HG03045 (cell line): ENCODE measurements at regions not wholly inside any gene's neighbourhood (a gene's known extent, or its start where the extent isn't known, plus 50 kb on each side); places are given as distances from the start of the nearest gene placed in this dataset.

Source experiments
- ATAC-seq: cut with Tn5 transposase; IDR thresholded peaks from one replicate; pipeline ENCODE4 v1.9.1; 2021; ENCODE audit warnings: mild to moderate bottlenecking, moderate library complexity; ENCODE audit not compliant: unreplicated experiment

GRCh38 chr4:100849319-100849718 is 331.5 kb upstream of the EMCN start:
- ATAC-seq = no peak

- peak; percentile 79 for ATAC-seq
Observed at GRCh38 chr4:100848841-100849240, 331.0 kb upstream of the EMCN start.

GRCh38 chr4:100843910-100844309 is 326.1 kb upstream of the EMCN start:
- peak; percentile 70 for ATAC-seq

- ATAC-seq = no peak
Observed at GRCh38 chr4:100842856-100843255, 325.0 kb upstream of the EMCN start.

GRCh38 chr4:100841911-100842310 is 324.1 kb upstream of the EMCN start:
- ATAC-seq = no peak

- no peak for ATAC-seq
Observed at GRCh38 chr4:100839712-100840111, 321.9 kb upstream of the EMCN start.

- no peak for ATAC-seq
Observed at GRCh38 chr4:100838286-100838685, 320.5 kb upstream of the EMCN start.

- no peak for ATAC-seq
Observed at GRCh38 chr4:100836929-100837328, 319.1 kb upstream of the EMCN start.

GRCh38 chr4:100834616-100835015 is 316.8 kb upstream of the EMCN start:
- ATAC-seq = no peak

GRCh38 chr4:100833906-100834305 is 316.1 kb upstream of the EMCN start:
- ATAC-seq = no peak

GRCh38 chr4:100828986-100829685 is 311.3 kb upstream of the EMCN start:
- ATAC-seq = no peak

GRCh38 chr4:100828364-100828763 is 310.5 kb upstream of the EMCN start:
- no peak for ATAC-seq

GRCh38 chr4:100827756-100828155 is 309.9 kb upstream of the EMCN start:
- no peak for ATAC-seq

- no peak for ATAC-seq
Observed at GRCh38 chr4:100826808-100827548, 309.2 kb upstream of the EMCN start.

GRCh38 chr4:100826067-100826466 is 308.2 kb upstream of the EMCN start:
- ATAC-seq = no peak

- peak; percentile 5 for ATAC-seq
Observed at GRCh38 chr4:100823993-100824323, 306.1 kb upstream of the EMCN start.

GRCh38 chr4:100823066-100823992 is 305.5 kb upstream of the EMCN start:
- ATAC-seq = peak; percentile 83

GRCh38 chr4:100820249-100820648 is 302.4 kb upstream of the EMCN start:
- no peak for ATAC-seq

GRCh38 chr4:100819505-100819904 is 301.7 kb upstream of the EMCN start:
- no peak for ATAC-seq

GRCh38 chr4:100816436-100817045 is 298.7 kb upstream of the EMCN start:
- no peak for ATAC-seq

- ATAC-seq = no peak
Observed at GRCh38 chr4:100811046-100811445, 293.2 kb upstream of the EMCN start.
